Hematopoietic multipotent progenitor cell treated with erythropoietin and hydrocortisone succinate and interleukin-3 and kit ligand, for 15 days (in vitro differentiated cells): ENCODE measurements at regions not wholly inside any gene's neighbourhood (a gene's known extent, or its start where the extent isn't known, plus 50 kb on each side); places are given as distances from the start of the nearest gene placed in this dataset.
"Not testable (repeated sequence)": the region's sequence is repeated elsewhere in the genome, so short reads cannot be mapped to it uniquely, and the experiment has no call there.

Experiments
- DNase-seq: peaks from one replicate; pipeline ENCODE4 v3.0.0-alpha.2; 2015; ENCODE audit warnings: low spot score

- no peak for DNase-seq
These were observed 337.5 kb upstream of the ZNF608 start for GRCh38 chr5:125083981-125084380.

GRCh38 chr5:125085797-125086505, 339.5 kb upstream of the ZNF608 start:
- no peak for DNase-seq

DNA sequence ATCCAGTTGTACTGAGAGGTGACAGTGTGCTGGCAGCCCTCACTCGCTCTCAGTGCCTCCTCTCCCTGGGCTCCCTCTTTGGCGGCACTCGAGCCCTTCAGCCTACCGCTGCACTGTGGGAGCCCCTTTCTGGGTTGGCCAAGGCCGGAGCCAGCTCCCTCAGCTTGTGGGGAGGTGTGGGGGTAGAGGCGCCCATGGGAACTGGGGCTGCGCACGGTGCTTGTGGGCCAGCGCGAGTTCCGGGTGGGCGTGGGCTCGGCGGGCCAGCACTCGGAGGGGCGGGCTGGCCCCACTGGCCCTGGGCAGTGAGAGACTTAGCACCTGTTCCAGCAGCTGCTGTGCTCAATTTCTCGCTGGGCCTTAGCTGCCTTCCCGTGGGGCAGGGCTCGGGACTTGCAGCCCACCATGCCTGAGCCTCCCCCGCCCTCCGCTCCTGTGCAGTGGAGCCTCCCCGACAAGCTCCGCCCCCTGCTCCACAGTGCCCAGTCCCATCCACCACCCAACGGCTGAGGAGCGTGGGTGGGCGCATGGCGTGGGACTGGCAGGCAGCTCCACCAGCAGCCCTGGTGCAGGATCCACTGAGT, 342.2 kb upstream of the ZNF608 start:
- no peak for DNase-seq

GRCh38 chr5:125092138-125092537, 345.7 kb upstream of the ZNF608 start:
- not testable (repeated sequence) for DNase-seq

DNA sequence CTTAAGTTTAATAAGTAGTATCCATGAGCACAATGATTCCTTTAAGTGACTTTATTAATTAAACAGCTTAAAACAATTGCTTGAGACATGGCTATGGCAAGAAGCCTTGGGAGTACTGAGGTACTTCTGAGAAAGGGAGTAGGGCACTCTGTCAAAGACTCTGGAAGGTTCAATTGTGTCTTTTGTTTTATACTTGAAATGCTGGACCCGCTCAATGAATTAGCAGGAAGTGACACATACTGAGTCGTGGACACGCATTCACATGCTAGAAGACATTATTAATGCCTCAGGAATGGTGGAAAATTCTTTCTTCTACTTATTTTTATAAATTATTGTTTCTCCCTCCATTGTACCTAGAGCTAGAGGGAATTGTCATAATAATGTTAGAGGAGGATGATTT, 347.3 kb upstream of the ZNF608 start:
- no peak for DNase-seq

- no peak for DNase-seq
These were observed 353.9 kb upstream of the ZNF608 start for GRCh38 chr5:125100342-125100741.

- DNase-seq: no peak
These were observed 354.5 kb upstream of the ZNF608 start for GRCh38 chr5:125100951-125101350.

GRCh38 chr5:125103459-125103858, 357.0 kb upstream of the ZNF608 start:
- no peak for DNase-seq

DNA sequence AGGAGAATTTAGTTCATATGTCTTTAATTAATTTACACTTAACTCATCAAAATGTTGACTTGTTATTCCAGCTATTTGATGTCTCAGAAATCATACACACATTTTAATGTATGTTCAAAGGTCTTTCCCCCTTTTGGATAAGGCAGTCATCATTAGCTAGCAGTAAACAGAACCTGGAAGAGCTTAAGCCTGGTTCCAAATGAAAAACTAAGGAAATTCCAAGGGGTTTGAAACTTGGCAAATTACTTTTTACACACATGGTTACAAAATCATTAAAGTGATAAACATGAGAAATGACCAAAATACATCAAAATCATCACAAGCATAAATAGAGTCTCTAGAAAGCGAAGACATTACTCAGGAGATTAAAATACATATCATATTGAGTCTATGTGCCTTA, 359.8 kb upstream of the ZNF608 start:
- DNase-seq: no peak

DNA sequence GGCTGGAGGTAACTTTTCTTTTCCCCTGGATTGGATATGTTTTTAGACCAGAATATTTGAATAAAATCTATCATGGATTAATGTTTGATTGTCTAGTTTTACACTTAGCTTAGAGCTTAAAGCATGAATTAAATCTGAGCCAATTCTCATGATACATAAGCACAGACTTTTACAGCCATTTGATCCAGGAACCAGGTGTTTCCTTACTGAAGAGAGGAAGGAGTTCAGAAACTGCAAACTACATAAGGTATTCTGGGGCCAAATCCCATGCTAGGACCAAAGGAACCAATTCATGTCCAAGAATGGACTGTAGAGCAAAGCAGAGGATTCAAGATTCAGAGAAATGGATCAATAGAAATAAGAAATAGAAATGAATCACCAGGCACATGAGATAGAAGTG, 360.4 kb upstream of the ZNF608 start:
- DNase-seq: no peak

GRCh38 chr5:125109293-125109692, 362.9 kb upstream of the ZNF608 start:
- no peak for DNase-seq

- no peak for DNase-seq
These were observed 363.4 kb upstream of the ZNF608 start for GRCh38 chr5:125109816-125110215.

DNA sequence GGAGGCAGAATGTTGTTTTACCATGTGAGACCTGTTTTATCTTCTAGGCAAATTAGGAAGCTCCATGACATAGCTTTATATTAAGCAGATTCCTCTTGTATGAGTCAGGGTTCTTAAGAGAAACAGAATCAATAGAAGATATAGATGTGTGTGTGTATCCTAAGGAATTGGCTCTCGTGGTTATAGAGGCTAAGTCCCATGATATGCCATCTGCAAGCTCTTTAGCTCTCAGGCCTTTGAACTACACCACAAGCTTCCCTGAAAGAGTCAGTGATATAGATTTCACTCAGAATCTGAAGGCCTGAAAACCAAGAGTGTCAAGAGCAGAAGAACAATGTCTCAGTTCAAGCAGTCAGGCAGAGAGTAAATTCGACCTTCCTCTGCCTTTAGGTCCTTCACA, 365.8 kb upstream of the ZNF608 start:
- DNase-seq: no peak

DNA sequence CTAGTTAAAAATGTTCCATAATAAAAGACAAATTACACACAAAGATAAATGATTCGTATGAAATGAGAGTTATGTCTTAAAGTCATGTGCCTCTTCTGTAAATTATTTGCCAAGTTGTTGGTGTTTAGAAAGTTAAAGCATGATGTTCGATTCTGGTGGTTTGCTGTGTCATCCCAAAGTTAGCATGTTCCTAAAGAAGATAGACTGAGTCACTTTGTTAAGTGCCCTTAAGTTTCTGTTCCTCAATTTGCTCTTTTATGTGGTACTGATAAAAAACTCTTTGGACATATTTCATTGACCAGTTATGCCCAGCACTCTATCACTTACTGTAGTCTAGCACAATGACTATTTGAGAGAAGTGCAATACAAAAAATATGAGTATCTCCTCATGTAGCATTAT, 366.9 kb upstream of the ZNF608 start:
- DNase-seq: no peak

GRCh38 chr5:125115195-125115525, 368.7 kb upstream of the ZNF608 start:
- no peak for DNase-seq

DNA sequence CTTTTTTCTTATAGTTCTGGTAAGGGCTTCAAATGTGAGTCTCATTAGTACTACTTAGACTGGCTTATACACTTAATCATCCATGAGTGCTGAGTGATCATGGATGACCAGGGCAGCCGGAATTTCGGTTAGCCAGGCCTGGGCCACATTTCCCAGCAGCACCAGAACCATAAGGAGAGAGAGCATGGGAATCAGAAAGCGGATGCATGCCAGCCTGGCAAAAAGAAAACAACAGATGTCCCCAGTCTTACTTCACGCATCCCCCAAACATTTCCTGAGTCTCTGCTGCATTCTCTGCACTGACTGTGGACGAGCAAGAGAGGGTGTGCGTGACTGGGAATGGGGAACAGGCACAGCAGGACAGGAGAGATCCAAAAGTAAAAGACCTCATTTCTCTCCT, 371.1 kb upstream of the ZNF608 start:
- no peak for DNase-seq

- no peak for DNase-seq
These were observed 373.6 kb upstream of the ZNF608 start for GRCh38 chr5:125120012-125120411.

DNA sequence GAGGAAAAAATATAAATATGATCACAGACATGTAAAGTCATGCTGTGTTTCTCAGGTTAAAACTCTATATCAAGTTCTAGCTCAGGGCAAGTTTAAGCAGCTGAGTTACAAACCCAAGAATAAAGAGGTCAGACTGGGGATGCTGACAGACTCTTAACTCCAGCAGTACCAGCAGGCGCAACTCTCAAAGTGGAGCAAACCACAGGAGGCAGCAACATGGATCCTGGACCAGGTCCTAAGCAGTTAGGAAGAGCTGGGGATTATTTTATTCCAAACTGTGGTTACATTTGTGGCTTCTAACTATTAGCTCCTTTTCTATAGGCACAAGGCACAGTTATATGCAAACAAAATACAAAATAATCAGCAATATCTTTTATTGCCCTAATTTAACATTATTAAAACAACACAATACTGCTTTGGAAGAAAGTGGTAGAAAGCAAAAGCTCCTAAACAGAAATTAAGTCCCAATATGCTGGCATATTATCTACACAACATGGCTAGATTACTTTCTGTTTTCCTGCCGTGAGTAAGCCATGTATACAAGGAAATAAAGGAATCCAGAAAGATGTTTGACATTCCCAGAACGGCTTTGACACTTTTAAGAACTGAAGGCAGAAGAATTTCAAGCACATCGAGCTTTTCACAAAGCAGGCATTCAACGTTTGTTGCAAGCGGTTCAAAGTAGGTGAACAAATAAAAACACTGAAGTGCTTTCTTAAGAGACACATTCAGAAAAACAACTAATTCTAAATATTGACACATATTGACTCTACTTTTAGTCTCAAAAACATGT, 378.8 kb upstream of the ZNF608 start:
- no peak for DNase-seq

DNA sequence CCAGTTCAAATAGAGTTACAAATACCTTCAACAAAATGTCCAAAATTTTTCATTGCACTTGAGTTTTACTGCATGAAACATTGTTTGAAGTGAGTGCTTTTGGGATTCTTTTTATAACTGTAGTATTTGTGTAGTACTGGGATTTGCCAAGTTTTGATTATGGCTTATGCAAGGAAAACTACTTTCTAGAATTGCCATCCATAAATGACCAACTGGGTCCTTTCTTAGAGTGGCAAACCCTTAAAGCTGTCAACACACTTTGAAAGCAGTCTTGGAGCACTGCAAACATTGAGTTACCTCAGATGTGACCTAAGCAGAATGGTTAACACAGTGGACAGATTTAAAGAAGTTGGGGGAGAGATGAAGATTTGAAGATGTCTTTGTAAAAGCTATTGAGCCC, 379.6 kb upstream of the ZNF608 start:
- DNase-seq: no peak

DNA sequence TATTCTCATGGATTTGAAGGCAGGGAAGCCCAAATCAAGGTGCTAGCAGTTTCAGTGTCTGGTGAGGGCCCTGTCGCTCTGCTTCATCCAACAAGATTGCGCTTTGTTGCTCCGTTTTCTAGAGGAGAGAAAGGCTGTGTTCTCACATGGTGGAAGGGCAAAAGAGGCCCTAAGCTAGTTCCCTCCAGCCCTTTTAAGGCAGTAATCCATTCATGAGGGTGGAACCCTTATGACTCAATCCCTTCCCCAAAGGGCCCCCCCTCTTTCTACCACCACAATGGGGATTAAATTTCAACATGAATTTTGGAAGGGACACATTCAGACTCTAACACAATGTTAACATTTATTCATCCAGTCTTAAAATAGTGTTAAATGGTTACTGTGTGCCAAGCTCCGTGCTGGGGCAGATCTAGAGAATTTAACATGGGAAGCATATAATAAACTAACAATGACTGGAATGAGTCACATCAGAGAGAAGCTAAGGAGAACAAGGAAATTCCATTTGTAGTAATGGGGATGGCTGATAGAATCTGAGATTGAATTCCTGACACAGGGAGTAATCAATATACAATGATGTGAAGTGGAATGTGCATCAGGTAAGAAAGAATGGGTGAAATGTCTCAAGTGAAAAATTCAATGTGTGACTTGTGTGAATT, 382.8 kb upstream of the ZNF608 start:
- no peak for DNase-seq

- DNase-seq: no peak
These were observed 384.2 kb upstream of the ZNF608 start for GRCh38 chr5:125130591-125130990.

DNA sequence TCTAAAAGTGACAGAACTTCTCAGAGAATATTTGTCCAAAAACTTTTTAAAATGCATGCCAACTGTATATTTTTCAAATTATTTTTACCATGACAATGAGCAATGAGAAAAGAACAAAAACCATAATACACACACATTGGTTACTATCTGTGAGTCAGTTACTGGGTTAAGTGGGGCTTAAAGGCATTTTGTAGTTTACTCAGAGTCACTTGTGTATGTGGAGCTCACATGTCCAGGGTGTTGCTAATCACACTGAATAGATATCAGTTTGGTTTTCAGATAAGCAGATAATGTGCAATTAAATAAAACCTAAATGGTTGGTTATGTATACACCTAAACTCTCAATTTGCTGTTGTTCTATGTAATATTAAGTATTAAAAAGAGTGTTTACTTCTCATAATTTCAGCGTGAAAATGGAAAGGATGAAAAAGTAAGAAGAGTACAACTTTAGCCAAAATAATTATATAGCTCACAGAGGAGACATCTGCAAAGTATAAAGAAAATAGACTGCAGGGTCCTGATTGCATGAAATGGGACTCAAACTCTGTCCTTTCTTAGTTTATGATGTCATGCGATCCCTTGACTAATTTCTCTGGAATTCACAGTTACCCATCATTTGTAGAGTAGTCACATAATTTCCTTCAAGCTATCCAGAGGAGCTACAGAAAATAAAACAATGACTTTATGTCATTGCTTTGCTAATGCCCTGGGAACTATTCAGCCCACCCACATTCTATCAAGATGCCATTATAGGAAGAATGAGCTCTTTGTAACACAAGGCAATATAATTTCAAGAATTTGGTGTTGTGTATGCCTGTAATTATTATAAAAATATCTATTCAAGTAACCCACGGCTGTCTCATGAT, 388.0 kb upstream of the ZNF608 start:
- DNase-seq: no peak
